ENCODE measurements at regions not wholly inside any gene's neighbourhood (a gene's known extent, or its start where the extent isn't known, plus 50 kb on each side); places are given as distances from the start of the nearest gene placed in this dataset.

DNA sequence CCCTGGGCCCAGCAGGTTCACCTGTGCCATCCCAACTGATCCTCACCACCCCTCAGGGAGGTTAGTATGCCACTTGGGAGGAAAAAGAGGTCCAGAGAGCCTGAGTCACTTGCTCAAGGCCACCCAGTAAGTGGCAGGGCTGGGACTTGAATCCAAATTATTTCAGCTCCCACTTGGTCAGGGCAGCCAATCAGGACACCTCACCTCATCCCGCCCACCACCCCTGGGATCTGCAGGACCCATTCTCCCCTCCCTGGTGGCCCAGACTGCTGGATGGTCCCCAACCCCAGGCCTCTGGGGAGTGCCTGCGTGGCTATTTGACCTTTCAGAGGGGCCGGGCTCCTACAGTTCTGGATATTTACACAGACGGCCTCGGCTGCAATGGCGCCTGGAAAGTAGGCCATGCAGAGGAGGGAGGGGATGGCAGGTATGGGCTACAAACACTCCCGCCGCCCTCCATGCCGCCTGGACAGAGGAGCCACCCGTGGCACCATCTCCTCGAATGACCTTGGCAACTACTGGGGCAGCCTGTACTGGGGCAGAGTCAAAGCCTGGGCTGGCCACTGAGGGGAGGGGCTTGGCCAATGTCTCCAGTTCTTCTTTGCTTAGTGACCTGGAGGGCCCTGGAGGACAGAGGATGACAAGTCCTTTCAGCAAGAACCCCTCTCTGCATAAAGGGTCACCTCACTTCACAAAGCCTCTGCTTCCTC, 153.6 kb upstream of the LINGO1 start:
- DNase-seq, result no peak

DNA sequence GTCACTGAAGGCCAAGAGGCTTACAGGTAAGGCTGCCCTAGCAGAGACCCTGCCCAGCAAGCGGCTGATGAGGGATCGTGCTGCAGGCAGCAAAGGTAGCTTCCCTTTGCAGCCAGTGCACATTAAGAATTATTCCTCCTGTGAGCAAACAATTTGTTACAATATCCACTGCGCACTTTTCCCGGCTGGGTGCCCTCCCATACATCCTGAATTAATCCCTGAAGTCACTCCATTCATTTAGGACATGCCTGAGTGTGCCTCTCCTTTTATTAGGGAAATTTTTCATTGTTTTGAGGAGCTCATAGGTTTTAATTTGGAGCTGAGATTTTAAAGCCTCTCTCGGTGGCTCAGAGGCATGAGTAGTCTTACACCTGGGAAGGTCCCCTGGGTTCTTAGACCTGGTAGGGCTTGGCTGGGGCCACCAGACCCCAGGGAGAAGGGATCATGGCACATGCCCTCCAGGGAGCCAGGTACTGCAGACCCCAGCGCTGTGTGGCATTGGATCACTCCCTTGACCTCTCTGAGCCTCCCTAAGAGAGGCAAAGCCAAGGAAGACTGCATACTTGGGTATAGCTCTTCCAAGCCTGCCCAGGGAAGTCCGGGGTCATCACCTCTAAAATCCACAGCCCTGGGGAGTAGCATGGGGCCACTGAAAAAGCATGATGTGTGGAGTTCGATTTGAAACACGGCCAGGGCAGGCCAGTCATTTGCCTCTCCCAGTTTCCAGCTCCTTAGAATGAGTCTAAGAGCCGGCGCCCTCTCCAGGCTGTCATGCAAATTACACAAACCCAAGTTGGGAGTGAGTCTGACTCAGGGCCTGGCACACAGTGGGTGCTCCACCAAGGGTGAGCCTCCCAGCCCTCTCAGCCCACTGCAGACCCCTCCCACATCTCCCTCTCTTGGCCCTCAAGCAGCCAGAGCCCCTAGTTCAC, 151.9 kb upstream of the LINGO1 start:
- no peak for DNase-seq

DNA sequence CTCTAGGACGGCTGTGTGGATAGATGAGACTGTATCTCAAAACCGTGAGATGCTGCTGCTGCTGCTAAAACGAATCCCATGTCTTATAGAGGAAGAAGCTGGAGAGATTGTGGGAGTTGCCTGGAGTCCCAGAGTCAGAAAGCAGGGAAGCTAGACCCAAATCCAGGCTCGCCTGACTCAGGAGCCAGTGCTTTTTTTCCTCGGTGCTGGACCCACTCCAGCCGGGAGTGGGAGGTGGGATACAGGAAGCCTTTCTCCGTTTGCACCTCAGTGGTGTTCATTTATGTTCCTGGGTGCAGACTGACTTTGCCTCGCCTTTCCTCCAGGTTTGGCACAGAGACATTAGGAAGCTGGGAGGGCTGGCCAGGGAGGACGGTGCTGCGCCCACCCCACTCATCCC, 150.9 kb upstream of the LINGO1 start:
- no peak for DNase-seq

DNA sequence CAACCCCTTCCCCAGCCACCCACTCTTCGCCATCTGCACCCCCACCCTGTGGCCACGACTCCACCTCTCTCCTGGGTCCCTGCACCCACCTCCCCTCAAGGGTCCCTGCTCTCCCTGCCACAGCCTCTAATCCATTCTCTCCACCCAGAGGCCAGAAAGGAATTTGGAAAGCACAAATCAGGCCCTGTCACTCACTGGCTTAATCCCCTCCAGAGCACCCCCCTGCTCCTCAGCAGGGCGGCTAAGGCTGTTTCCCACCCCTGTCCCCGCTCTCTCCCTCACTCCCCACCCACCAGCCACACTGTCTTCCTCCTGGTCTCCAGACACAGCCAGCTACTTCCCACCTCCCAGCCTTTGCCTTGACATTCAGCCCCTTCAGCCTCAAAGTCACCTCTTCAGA, 150.0 kb upstream of the LINGO1 start:
- no peak for DNase-seq

DNA sequence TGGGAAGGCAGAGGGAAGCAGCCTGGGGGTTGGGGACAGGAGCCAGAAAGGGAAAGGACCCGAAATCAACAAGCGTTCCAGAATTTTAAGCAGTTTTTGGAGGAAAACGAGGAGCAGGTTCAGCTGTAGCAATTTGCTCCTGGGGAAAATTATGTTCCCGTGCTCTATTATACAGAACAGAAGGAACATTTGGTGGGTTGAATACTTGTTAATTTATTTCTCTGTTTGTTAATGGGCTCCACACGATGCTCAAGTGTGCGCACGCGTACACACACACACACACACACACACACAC, 149.2 kb upstream of the LINGO1 start:
- no peak for DNase-seq

DNA sequence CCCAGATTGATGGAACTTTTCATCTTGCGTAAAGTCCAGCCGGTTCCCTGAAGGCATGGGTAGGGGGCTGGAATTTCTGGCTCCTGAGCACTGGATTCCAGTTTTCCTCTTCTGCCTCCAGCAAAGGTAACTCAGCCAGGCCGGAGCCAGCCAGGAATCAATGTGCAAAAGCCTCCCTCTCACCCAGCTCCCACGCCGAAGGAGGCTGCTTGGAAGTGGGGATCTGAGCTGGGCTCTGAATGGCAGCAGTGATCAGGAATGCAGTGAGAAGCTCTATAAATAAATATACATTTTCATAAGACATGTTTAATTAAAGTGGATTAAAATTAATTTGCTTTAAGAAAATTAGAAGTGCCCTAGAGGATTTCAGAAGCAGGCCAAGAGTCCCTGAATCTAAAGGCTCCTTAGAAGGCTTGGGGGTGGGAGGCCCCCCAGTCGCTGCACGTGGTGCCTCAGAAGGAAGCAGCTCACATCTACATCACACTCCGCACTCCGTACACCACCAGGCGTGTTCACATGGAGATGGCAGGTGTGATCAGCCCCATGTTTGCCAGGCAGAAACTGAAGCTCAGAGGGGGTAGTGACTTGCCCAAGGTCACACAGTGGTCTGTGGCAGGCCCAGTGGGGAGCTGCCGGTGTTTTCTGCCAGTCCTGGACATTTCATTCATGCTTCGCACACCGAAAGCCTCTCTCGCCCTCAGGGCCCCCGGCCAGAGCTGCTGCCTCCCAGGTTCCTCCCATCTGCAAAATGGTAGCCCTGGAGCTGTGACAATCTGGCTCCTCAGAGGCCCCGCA, 148.6 kb upstream of the LINGO1 start:
- no peak for DNase-seq

DNA sequence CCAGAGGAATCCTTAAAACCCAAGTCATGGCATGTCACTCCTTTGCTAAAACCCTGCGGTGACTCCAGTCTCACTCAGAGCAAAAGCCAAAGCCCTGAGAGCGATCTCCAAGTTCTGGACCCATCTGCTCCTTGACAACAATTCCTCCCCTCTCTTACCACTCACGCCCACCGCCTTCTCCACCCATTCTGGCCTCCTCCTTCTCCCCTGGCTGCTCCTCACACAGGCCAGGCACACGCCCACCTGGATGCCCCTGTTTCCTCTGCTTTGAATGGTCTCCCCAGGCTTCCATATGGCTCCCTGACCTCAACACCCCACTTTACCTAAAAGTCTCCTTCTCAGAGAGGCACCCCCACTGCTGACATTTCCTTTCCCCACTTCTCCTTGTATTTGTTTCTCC, 146.1 kb upstream of the LINGO1 start:
- DNase-seq, result no peak

DNA sequence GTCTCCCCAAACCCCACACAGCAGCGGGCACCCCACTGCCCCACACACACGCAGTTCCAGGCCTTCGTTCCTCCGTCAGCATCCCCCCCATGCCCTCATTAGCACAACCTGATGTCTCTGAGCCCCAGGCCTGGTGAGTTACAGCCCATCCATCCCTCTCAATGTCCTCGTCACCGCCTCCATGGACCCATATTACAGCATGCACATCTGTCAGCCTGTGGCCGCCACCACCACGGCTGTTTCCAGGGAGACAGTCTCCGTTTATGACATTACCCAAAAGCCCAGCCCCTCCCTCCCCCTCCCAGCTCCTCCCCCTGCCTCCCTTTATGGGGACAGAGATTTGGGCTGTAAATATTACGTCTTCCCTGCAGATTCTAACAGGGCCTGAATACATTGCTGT, 143.1 kb upstream of the LINGO1 start:
- no peak for DNase-seq

DNA sequence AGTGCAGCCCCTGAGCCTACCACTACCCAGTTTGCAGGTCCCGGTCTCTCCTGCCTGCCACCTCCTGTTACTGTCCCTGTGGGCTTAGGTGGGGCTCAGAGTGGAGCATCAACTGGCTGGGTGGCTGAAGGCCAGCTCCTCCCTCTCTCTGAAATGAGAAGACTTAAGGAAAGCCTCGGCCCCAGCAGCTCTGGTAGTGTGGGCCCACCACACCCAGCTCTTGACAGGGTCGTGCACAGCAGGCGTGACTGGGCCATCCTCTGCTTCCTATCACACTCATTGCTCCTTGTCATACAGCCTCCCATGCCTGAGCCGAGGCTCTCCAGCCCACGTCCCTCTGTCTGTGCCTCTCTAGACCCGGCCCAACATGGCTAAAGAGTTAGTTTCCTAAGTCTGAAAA, 142.7 kb upstream of the LINGO1 start:
- DNase-seq, result no peak

DNA sequence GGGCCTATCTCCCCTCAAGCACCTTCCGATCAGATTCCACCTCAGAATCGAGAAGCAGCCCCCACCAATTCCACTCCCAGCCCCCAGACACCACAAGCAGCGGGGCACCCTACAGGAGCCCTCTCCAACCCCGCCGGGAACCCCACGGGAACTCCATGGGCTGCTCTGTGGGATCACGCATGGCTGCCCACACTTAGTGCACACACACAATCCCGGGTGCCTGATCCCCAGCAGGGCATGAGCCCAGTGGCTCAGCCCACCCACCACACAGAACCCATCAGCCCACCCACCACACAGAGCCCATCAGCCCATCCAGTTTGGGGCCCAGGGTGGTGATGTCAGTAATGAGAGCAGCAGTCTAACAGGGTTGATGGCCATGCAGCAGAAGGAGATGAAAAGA, 141.6 kb upstream of the LINGO1 start:
- no peak for DNase-seq

DNA sequence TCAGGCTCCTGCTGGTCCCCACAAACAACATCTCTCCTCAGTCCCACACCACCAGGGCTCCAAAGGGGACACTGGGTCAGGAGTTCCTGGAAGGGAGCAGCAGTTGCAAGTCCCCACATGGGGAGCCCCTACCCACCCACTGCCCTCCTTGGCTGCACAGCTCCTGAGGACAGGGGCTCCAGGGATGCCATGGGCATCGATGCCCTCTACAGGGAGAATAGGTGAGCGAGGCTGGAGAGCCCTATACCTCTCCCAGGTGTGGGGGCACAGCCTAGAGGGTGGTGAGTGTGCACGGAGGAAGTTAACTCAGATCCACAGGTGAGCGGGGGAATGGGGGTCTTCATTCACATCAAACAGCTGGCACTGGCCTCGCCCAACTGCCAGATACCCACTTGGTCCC, 141.2 kb upstream of the LINGO1 start:
- no peak for DNase-seq

DNA sequence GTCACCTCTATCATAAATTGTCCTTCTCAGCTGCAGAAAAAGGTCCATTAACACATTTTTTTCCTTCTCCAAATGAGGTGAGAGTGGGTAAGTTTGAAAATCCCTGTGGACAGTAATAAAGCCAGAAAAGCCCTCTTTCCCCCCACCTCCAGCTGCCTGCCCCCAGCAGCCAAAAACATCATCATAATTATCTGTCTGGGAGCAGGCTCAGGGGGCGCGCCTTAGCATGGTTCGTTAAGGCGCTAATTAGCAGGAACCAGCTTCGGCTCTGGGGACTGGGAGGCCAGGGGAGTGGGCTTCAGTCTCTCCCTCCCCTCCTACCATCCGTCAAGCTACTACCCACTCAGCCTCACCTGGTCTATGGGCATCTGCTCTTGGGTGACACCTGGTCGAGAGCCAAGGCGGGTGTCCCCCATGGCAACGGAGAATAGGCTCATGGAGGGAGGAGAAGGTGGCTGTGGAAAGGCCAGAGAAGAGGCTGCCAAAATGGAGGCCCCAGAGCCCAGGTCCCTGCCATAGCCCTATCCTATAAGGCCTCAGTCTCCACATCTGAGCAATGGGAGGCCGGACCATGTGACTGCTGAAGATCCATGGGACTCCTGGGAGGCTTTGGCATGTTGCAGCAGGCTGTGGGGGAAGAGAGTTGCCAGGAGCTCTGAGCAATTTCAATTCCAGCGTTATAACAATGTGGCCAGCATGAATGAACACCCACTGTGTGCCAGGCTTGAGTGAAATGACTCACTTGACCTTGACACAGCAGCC, 140.1 kb upstream of the LINGO1 start:
- DNase-seq, result no peak

DNA sequence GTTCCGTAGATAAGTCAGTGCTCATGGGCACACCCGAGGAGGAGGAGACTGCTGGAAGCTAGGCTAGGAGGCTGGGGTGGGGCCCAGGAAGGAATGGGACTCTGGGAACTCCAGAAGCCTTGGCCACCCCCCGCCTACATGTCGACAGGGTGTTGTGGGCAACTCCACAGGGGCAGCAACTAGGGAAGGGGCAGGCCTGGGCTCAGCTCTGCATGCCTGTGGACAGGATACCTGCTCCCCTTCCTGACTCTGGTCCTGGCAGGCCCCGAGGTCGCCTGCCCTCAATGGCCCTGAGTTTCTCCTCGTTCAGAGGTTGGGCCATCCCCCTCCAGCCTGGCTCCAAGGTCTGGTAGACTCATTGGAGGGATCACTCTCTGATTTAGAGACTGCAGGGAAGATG, 138.9 kb upstream of the LINGO1 start:
- DNase-seq, result no peak

DNA sequence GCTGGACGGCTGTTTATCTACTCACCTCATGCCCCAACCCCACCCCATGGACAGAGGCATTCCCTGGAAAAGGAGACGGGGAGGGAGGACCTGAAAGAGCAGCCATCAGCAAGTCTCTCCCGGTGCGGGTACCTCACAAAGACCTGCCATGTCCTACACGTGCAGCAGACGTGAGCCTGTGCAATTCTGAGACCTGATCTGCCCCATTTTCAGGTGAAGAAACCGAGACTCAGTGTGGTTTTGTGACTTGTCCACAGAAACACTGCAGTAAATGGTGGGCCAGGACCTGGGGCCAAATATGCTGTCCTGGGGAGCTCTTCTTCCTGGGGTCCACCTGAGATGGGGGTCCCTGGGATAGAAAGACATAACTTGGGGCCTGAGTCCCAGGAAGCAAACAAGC, 137.0 kb upstream of the LINGO1 start:
- no peak for DNase-seq

DNA sequence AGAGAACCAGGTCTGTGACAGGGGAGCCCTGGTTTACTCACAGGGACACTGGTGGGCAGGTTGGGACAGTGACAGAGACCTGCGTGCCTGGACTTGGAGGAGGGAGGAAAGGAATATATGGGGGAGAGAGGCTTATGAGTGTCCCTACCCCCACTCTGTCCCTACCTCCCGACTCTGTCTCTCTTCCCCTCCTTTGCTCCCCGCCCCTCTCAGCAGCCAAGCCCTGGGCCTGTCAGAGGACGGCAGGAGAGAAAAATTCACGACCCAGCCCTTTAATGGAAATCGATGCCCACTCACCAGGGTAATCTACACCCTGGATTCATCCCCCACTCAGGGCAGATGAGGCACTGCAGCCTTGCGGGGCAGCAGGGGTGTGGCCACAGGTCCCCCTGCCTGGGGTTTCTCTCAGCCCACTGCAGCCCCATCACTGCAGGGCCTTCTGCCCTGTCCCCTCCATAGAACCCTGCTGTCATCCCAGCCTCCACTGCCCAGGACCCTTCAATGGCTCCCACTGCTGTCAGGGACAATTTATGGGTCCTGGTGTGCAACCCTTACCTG, 135.9 kb upstream of the LINGO1 start:
- no peak for DNase-seq

DNA sequence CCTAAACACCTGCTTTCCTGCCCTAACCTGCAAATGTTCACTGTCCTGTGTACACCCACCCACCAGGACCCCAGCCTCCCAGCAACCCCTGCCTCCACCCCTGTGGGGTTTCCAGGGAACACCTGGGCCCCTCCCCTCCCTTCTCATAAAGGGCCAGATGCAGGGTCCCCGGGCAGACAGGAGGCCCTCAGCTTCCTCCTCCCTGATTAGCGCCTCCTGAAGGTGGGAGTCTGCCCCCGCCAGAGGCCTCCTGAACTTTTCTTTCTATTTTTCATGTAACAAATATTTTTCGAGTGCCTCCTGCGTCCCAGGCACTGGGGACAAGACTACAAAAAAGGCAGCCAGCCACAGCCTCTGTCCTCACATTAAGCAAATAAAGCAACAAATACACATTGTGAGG, 135.4 kb upstream of the LINGO1 start:
- no peak for DNase-seq

DNA sequence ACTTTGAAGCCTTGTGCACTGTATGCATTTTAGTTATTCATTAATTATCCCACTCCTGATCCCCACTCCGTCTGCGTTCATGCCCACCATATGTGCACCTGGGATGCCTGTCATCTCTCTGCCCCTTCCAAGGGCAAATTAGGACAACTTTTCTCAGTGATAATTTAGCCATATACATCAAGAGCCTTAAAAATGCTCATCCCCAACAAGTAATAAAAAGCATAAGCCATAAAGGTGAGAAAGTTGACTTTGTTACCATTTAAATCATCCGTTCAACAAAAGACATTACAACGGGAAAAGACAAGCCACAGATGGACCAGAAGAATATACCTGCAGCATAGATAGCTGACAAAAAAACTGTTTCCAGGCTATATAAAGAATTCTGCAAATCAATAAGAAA, 131.4 kb upstream of the LINGO1 start:
- no peak for DNase-seq

DNA sequence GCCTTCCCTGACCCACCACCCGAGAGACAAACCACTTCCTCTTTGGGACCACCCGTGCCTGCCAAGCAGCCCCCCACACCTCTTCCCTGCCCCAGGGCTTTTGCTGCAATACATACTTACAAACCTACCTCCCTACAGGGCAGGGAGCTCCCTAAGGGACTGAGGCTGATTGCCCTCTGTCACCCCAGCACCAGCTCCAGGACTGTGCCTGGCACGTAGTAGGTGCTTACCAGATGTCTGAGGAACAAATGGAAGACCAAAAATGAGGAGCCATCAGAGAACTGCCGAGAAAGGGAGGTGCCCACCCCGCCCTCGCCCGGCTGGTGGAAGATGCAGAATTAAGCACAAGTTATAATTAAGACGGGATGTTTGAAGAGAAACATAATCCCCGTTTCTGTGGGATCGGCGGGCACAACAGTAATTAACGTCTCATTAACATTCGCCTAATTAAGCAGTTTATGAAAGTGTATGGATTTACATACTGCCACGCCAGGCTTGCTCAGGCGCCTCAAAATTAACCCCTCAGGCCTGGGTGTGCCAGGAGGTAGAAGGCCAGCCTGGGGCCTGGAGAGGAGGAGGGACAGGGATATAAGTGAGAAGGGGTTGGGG, 130.1 kb upstream of the LINGO1 start:
- no peak for DNase-seq

DNA sequence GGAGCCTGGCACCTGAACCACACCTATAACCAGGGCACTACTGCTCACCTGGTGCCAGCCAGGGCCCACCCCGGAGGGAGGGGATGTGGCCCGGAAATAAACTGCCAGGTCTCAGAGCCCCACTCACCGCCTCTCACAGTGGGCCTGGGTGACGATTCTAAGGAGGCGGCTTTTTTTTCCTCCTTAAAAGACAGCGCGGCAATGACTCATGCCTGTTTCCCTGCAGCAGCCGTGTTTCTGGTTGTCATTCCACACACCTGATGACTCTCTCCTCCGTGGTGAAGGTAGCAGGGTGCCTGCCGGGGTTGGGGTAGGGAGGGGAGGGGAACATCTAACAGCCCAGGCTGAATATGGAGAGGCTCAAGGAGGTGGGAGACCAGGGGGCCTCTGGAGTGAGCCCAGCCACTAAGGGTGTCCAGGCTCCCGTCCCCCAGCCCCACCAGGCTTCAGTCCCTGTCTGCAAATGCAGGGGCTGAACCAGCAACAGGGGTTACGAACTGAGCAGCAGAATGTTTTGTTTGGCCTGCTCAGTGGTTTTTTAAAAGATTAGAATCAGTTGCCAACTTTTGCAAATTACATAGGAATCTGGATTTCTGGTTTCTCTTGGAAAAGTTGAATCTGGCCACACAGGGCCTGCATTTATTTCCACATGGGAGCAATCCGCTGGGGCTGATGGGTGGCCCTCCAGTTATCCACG, 127.3 kb upstream of the LINGO1 start:
- DNase-seq, result no peak

DNA sequence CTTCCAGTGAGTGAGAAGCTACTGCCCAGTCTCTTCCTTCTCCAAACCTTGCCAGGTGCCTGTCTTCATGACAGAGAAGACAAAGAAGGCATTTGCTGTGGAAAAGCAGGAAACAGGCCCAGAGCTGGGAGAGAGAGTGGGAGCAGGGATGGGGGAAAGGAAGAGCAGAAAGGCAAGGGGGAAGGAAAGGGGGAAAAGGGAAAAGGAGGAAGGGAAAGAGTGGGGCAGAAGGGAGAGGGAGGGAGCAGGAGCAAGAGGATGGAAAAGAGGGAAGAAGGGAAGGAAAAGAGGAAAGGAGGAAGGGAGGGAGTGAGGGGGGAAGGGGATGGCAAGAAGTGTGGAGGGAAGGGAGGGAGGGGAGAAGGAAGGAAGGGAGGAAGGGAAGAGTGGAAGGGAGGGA, 121.2 kb upstream of the LINGO1 start:
- no peak for DNase-seq

DNA sequence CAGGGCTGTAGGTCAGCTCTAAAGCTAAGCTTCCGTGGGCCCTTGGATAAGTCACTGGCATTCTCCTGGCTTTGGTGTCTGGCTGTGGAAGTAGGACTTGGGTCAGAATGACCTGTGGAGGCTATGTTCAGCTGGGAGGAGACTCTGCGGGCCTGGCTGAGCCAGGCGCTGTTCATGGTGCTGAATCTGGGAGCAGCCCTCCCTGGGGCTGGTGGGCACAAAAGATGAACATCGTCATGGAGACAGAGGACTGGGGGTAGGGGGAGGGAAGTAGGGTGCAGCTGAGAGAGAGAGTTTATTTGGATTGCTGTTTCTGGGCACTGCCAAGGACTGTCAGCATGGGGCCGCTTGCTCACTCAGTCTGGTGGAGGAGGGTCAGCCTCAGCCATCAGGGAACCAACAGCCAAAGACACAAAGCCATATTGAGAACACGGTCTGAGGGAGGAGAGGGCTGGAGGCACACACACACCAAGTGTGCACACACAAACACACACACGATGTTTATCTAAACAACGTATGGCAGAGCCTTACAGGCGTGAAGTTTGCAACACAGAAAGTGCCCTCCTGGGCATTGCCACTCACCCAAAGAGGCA, 120.7 kb upstream of the LINGO1 start:
- peak; percentile 50 for DNase-seq

Measured in retina (tissue), 1 donor.